Body of pancreas (tissue), 4 donors: ENCODE measurements at regions not wholly inside any gene's neighbourhood (a gene's known extent, or its start where the extent isn't known, plus 50 kb on each side); places are given as distances from the start of the nearest gene placed in this dataset.

Experiments
- ATAC-seq: fragments of 150-250 bp; one replicate; pipeline ENCODE4 v1.9.1; 2016
- DNase-seq, 4 donors: peaks; one replicate each; pipeline ENCODE4 v3.0.0-alpha.2; 2019
- H3K27ac ChIP-seq, 4 donors: fragments of 200-600 bp; sonication (generic); 1 replicate in 3 of 4; 2 replicates in 1 of 4; pipeline versions ENCODE4 v1.5.1 to v1.6.1; 2016 to 2019; ENCODE audit warnings: mild to moderate bottlenecking in 1 of 4, mixed read lengths in 1 of 4, moderate library complexity in 1 of 4
- H3K27me3 ChIP-seq, 2 donors: fragments of 200-600 bp; sonication (generic); one replicate each; pipeline ENCODE4 v1.6.0; 2016; ENCODE audit warnings: mild to moderate bottlenecking in 1 of 2
- H3K36me3 ChIP-seq, 2 donors: fragments of 200-600 bp; sonication (generic); replicated peaks in 1 of 2; 2 replicates each; pipeline ENCODE4 v1.5.1; 2016; ENCODE audit warnings: low read depth in 2 of 2; ENCODE audit not compliant: insufficient read depth in 1 of 2
- H3K4me1 ChIP-seq: fragments of 200-600 bp; sonication (generic); one replicate; pipeline ENCODE4 v1.6.0; 2016
- H3K4me3 ChIP-seq, 2 donors: fragments of 200-600 bp; sonication (generic); 1 replicate in 1 of 2; 2 replicates in 1 of 2; pipeline ENCODE4 v1.5.1; 2016 to 2019
- H3K9me3 ChIP-seq, 3 donors: fragments of 200-600 bp; sonication (generic); 1 replicate in 2 of 3; 2 replicates in 1 of 3; pipeline ENCODE4 v1.5.1; 2016
- CTCF ChIP-seq, 7 experiments: fragments of 450-650 bp in 4 of 7; fragments of 200-600 bp in 3 of 7; sonication (generic) in 3 of 7; IDR thresholded peaks; one replicate each; pipeline ENCODE4 v1.5.1; 2016 to 2019; ENCODE audit warnings: antibody characterized with exemption in 7 of 7
- POLR2A ChIP-seq, 3 donors: fragments of 450-650 bp; IDR thresholded peaks; one replicate each; pipeline ENCODE4 v1.6.1; 2016; ENCODE audit warnings: antibody characterized with exemption in 3 of 3, mild to moderate bottlenecking in 2 of 3
- WGBS, 2 donors: methylation state at CpG; one replicate each; pipeline ENCODE4 v1.1.5; 2017; 5-methylcytosine and 5-hydroxymethylcytosine counted together
- intact Hi-C: fragments of 100-400 bp; cut with DNase I; formaldehyde crosslinking; loops from one replicate; pipeline ENCODE4 v1.15.1; 2023

- DNase-seq (no peak), ATAC-seq (no peak)
- H3K9me3 ChIP-seq: no peaks in the 10 kb centered on the region
- no peaks in the 10 kb centered on the region for H3K4me1 ChIP-seq
- no peak overlapping the region for H3K27ac ChIP-seq
- TF ChIP-seq POLR2A (IDR thresholded peaks at IDR 0.05) (no peak), CTCF (IDR thresholded peaks at IDR 0.05) (no peak)
- H3K27me3 ChIP-seq: no peaks in the 10 kb centered on the region
- intact Hi-C loops: no loop called here
- WGBS, 2 donors: 47 to 56% methylated on average over 2 of the region's 2 CpGs
- H3K4me3 ChIP-seq: no peak overlapping the region
- H3K36me3 ChIP-seq: no peaks in the 10 kb centered on the region
These were observed 512.9 kb downstream of the HINT1 start for GRCh38 chr5:130652176-130652575.

DNA sequence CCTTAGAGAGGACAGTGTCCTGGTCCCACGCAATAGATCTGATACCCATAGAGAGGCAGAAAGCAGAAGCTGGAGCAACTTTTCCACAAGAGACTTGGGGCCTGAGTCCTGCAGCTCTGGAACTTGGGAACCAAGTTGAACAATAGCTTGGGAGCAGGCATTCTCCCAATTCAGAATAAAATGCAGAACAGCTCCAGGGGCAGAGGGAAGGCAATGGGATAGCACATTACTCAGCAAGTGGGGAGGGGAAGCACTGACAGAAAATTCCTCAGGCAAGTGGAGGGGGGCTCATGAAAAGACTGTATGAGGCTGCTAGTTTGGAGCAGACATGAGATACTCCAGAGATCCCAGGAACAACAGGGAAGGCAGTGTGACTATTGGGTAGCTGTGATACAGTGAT, 513.6 kb downstream of the HINT1 start:
- Histone ChIP-seq H3K4me1 (no peaks in the 10 kb centered on the region), H3K4me3 (no peak overlapping the region), H3K9me3 (no peaks in the 10 kb centered on the region), H3K36me3 (no peaks in the 10 kb centered on the region), H3K27me3 (no peaks in the 10 kb centered on the region), H3K27ac (no peak overlapping the region)
- TF ChIP-seq POLR2A (IDR thresholded peaks at IDR 0.05): no peak
- no peak for TF ChIP-seq CTCF (IDR thresholded peaks at IDR 0.05)
- DNase-seq (no peak), ATAC-seq (no peak)
- intact Hi-C loops: no loop called here
- WGBS, 2 donors: 25 to 57% methylated on average over 1 of the region's 1 CpG

DNA sequence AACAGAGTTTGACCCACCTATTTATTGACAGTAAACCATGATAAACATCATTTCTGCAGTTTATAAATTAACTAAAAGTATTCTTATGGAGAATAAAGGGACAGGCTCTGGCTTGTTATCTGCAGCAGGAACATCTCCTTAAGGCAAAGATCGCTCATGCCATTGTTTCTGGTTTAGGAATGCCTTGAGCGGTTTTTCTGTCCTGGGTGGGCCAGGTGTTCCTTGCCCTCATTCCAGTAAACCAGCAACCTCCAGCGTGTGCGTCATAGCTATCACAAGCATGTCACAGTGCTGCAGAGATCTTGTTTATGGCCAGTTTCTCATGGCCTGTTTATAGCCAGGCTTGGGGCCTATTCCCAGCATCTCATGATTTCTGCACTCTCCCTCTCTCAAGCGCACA, 521.7 kb downstream of the HINT1 start:
- no peak overlapping the region for H3K4me3 ChIP-seq
- no peak overlapping the region for H3K27ac ChIP-seq
- no peaks in the 10 kb centered on the region for H3K27me3 ChIP-seq
- ATAC-seq (no peak), DNase-seq (no peak)
- TF ChIP-seq CTCF (IDR thresholded peaks at IDR 0.05): no peak
- WGBS, 2 donors: 72 to 82% methylated on average over 5 of the region's 5 CpGs
- no peaks in the 10 kb centered on the region for H3K9me3 ChIP-seq
- no peaks in the 10 kb centered on the region for H3K4me1 ChIP-seq
- intact Hi-C loops: no loop called here
- no peaks in the 10 kb centered on the region for H3K36me3 ChIP-seq

- TF ChIP-seq POLR2A (IDR thresholded peaks at IDR 0.05): no peak
- TF ChIP-seq CTCF (IDR thresholded peaks at IDR 0.05): no peak
- no peaks in the 10 kb centered on the region for H3K27me3 ChIP-seq
- no peaks in the 10 kb centered on the region for H3K9me3 ChIP-seq
- 56 to 68% methylated on average over 2 of the region's 2 CpGs for WGBS, 2 donors
- no peaks in the 10 kb centered on the region for H3K4me1 ChIP-seq
- intact Hi-C loops: no loop called here
- H3K36me3 ChIP-seq: no peaks in the 10 kb centered on the region
- DNase-seq: no peak
- ATAC-seq: no peak
- no peak overlapping the region for H3K4me3 ChIP-seq
- H3K27ac ChIP-seq: no peak overlapping the region
These were observed 522.6 kb downstream of the HINT1 start for GRCh38 chr5:130642461-130642860.

DNA sequence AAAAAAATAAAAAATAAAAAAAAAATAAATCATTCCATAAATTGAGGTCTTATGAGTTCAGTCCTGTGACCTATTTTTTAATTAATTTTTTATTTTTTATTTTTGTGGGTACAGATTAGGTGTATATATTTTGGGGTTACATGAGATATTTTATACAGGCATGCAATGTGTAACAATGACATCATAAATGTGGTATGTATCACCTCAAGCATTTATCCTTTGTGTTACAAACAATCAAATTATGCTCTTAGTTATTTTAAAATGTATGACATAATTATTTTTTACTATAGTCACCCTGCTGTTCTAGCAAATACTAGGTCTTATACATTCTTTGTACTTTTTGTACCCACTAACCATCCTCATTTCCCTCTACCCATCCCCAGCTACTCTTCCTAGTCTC, 537.9 kb downstream of the HINT1 start:
- intact Hi-C loops: no loop called here
- ATAC-seq (no peak), DNase-seq (no peak)
- H3K9me3 ChIP-seq: peaks cover 0 to 3% (median 0%) of the 10 kb centered on the region in 3 donors
- TF ChIP-seq CTCF (IDR thresholded peaks at IDR 0.05): no peak
- no peak for TF ChIP-seq POLR2A (IDR thresholded peaks at IDR 0.05)
- no peak overlapping the region for H3K4me3 ChIP-seq
- H3K27ac ChIP-seq: no peak overlapping the region
- no peaks in the 10 kb centered on the region for H3K27me3 ChIP-seq
- H3K4me1 ChIP-seq: no peaks in the 10 kb centered on the region
- H3K36me3 ChIP-seq: no peaks in the 10 kb centered on the region
